Neural crest cell (in vitro differentiated cells): ENCODE measurements at regions not wholly inside any gene's neighbourhood (a gene's known extent, or its start where the extent isn't known, plus 50 kb on each side); places are given as distances from the start of the nearest gene placed in this dataset.

Experiments
- DNase-seq: peaks from one replicate; pipeline ENCODE4 v3.0.0; 2021; ENCODE audit warnings: low read depth, mixed read lengths, low spot score
- H3K27ac Mint-ChIP-seq: one replicate; pipeline ENCODE4 v1.8.0; 2021; ENCODE audit warnings: mild to moderate bottlenecking, mixed read lengths; ENCODE audit not compliant: unreplicated experiment
- H3K27me3 Mint-ChIP-seq: 2 replicates; pipeline ENCODE4 v1.8.0; 2021; ENCODE audit warnings: low read depth, mild to moderate bottlenecking, mixed read lengths
- H3K36me3 Mint-ChIP-seq: 2 replicates; pipeline ENCODE4 v1.8.0; 2021; ENCODE audit warnings: low read depth, mild to moderate bottlenecking, mixed read lengths
- H3K4me1 Mint-ChIP-seq: 2 replicates; pipeline ENCODE4 v1.8.0; 2021; ENCODE audit warnings: mixed read lengths
- H3K4me3 Mint-ChIP-seq: one replicate; pipeline ENCODE4 v1.8.0; 2021; ENCODE audit warnings: mild to moderate bottlenecking, mixed read lengths
- H3K9me3 Mint-ChIP-seq: 2 replicates; pipeline ENCODE4 v1.8.0; 2021; ENCODE audit warnings: mixed read lengths
- CTCF ChIP-seq: fragments of 200-600 bp; sonication (generic); conservative IDR thresholded peaks from 2 replicates; pipeline ENCODE4 v1.5.0; 2021; ENCODE audit warnings: antibody characterized with exemption, mild to moderate bottlenecking

GRCh38 chr2:75268112-75268511 lies 68.8 kb upstream of the TACR1 start:
- Mint-ChIP-seq H3K4me1 (no peaks in the 10 kb centered on the region), H3K36me3 (peaks cover 3% of the 10 kb centered on the region), H3K9me3 (peaks cover 7% of the 10 kb centered on the region), H3K27ac (no peak overlapping the region), H3K27me3 (peaks cover 2% of the 10 kb centered on the region), H3K4me3 (no peak overlapping the region)
- TF ChIP-seq CTCF: no peak
- DNase-seq: no peak

DNA sequence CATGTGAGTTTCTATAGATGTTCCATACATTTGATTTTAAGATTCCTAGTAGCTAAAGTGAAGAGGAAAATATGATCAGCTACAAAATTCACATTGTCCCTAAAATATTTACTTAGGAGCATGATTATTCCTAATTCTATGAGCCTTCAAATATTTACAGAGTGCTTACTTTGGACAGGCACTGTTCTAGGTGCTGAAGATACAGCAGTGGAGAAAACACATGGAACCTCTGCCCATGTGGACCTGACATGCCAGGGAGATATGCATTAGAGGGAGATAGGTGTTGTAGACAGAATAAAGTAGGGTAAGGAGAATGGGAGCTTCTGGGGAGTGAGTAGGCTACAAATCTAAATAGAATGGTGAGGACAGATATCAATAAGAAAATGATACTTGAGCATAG lies 62.6 kb upstream of the TACR1 start:
- no peak overlapping the region for H3K27ac Mint-ChIP-seq
- peaks cover 2% of the 10 kb centered on the region for H3K27me3 Mint-ChIP-seq
- no peaks in the 10 kb centered on the region for H3K4me1 Mint-ChIP-seq
- H3K36me3 Mint-ChIP-seq: no peaks in the 10 kb centered on the region
- TF ChIP-seq CTCF: no peak
- DNase-seq: no peak
- no peak overlapping the region for H3K4me3 Mint-ChIP-seq
- peaks cover 14% of the 10 kb centered on the region for H3K9me3 Mint-ChIP-seq

DNA sequence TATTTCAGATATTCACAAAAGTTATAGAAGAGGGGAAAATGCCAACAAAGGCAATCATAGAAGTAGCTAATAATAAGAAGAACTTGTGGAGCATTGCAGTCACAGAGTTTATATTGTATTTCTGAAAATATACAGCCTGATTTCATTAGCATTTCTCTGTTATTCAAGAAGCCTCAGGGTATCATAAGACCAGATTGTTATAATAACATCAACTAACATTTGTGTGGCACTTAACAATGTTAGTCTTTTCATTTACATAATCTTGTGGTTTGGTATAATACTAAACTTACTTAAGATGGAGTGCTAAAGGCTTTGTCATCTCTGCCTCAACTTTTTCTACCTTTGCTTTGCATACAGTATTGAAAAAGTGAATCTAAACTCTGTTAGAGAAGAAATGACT lies 61.6 kb upstream of the TACR1 start:
- no peak for DNase-seq
- H3K4me1 Mint-ChIP-seq: no peaks in the 10 kb centered on the region
- no peak for TF ChIP-seq CTCF
- no peaks in the 10 kb centered on the region for H3K36me3 Mint-ChIP-seq
- peaks cover 2% of the 10 kb centered on the region for H3K27me3 Mint-ChIP-seq
- no peak overlapping the region for H3K4me3 Mint-ChIP-seq
- peaks cover 14% of the 10 kb centered on the region for H3K9me3 Mint-ChIP-seq
- no peak overlapping the region for H3K27ac Mint-ChIP-seq

GRCh38 chr2:75258620-75259019 lies 59.3 kb upstream of the TACR1 start:
- Mint-ChIP-seq H3K27ac (no peak overlapping the region), H3K4me3 (no peak overlapping the region), H3K9me3 (peaks cover 9% of the 10 kb centered on the region), H3K4me1 (no peaks in the 10 kb centered on the region), H3K36me3 (no peaks in the 10 kb centered on the region), H3K27me3 (no peaks in the 10 kb centered on the region)
- TF ChIP-seq CTCF: no peak
- DNase-seq: no peak

- Mint-ChIP-seq H3K4me1 (no peaks in the 10 kb centered on the region), H3K4me3 (no peak overlapping the region), H3K27me3 (no peaks in the 10 kb centered on the region), H3K9me3 (peaks cover 9% of the 10 kb centered on the region), H3K27ac (no peak overlapping the region), H3K36me3 (no peaks in the 10 kb centered on the region)
- DNase-seq: no peak
- no peak for TF ChIP-seq CTCF
These were observed 57.2 kb upstream of the TACR1 start for GRCh38 chr2:75256485-75256884.

- Mint-ChIP-seq H3K9me3 (peaks cover 12% of the 10 kb centered on the region), H3K27ac (no peak overlapping the region), H3K36me3 (peaks cover 2% of the 10 kb centered on the region), H3K27me3 (no peaks in the 10 kb centered on the region), H3K4me3 (no peak overlapping the region), H3K4me1 (no peaks in the 10 kb centered on the region)
- no peak for TF ChIP-seq CTCF
- DNase-seq: no peak
These were observed 54.2 kb upstream of the TACR1 start for GRCh38 chr2:75253526-75253925.
